ENCODE measurements at regions not wholly inside any gene's neighbourhood (a gene's known extent, or its start where the extent isn't known, plus 50 kb on each side); places are given as distances from the start of the nearest gene placed in this dataset.

DNA sequence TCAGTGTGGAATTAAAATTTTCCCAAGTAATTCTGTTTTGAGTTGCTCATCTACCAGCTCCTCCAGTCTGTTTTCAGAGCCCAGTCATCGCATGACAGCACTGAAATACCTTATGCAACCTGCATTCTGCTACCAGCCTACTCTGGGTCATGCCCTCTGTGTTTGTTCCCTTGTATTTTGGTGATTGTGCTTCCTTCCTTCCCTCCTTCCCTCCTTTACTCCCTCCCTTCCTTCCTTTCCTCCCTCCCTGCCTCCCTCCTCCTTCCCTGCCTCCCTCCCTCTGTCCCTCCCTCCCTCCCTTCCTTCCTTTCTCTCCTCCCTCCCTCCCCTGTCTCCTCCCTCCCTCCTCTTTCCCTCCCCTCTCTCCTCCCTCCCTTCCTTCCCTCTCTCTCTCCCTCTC, 289.6 kb downstream of the CDH2 start:
- TF ChIP-seq CTCF (conservative IDR thresholded peaks at IDR 0.05 in 1 of 2, IDR thresholded peaks at IDR 0.05 in 1 of 2; ENCODE audit: low read depth in 1 of 2, low read length in 2 of 2) = no peak
- no peak for TF ChIP-seq EZH2 (IDR thresholded peaks at IDR 0.05; ENCODE audit: low read length, missing control alignments)

All from fibroblast of lung (primary cell).